ENCODE measurements at regions not wholly inside any gene's neighbourhood (a gene's known extent, or its start where the extent isn't known, plus 50 kb on each side); places are given as distances from the start of the nearest gene placed in this dataset.
A peak's percentile ranks its signal among the peaks of the same experiment; 100 is the strongest.

DNA sequence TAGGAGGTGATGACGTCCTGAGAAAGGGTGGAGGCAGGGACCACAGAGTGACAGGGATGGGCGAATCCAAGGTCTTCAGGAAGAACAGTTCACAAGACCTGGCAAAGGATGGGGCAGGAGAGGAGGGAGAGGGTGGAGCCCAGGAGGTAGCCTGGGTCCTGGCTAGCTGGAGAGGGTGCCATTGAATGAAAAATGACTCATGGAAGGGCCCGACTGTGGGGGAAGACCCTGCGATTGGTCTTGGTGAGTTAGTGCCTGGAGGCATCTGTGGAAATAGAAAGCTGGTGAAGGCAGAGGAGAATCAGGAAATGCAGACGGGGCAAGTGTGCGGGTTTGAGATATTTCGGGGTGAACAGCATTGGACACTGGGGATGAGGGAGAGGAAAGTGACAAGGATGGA is 60.3 kb upstream of the SLC45A1 start:
- Histone ChIP-seq H3K27me3 (ENCODE audit: control insufficient read depth, insufficient read depth, low read length) (no peaks in the 10 kb centered on the region), H3K4me3 (ENCODE audit: low read depth, low read length) (no peak overlapping the region), H3K36me3 (ENCODE audit: control insufficient read depth, insufficient read depth, low read length) (no peaks in the 10 kb centered on the region)
- peak; percentile 71 for DNase-seq (ENCODE audit: low read depth)
- TF ChIP-seq, protein P1, sequence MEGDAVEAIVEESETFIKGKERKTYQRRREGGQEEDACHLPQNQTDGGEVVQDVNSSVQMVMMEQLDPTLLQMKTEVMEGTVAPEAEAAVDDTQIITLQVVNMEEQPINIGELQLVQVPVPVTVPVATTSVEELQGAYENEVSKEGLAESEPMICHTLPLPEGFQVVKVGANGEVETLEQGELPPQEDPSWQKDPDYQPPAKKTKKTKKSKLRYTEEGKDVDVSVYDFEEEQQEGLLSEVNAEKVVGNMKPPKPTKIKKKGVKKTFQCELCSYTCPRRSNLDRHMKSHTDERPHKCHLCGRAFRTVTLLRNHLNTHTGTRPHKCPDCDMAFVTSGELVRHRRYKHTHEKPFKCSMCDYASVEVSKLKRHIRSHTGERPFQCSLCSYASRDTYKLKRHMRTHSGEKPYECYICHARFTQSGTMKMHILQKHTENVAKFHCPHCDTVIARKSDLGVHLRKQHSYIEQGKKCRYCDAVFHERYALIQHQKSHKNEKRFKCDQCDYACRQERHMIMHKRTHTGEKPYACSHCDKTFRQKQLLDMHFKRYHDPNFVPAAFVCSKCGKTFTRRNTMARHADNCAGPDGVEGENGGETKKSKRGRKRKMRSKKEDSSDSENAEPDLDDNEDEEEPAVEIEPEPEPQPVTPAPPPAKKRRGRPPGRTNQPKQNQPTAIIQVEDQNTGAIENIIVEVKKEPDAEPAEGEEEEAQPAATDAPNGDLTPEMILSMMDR (IDR thresholded peaks at IDR 0.05; ENCODE audit: insufficient read depth, low read length, severe bottlenecking): no peak
- no peak for FAIRE-seq

DNA sequence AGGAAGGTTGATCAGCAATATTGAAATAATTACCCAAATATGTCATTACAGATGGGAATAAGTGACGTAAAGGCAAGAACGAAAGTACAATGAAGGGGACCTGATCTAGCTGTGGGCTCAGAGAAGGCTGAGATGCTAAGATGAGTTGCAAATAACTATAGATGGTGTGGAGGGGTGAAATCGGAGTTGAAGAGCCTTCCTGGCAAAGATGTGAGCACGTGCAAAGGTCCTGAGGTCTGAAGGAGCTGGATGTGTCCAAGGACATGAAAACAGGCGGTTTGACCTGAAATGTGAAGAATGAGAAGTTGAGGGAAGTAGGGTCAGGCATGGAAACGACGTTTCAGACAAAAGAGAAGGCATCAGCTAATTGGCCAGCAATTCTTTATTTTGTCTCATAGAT is 61.6 kb upstream of the SLC45A1 start:
- TF ChIP-seq, protein P1 (IDR thresholded peaks at IDR 0.05; ENCODE audit: insufficient read depth, low read length, severe bottlenecking): no peak
- DNase-seq (ENCODE audit: low read depth) (no peak), FAIRE-seq (no peak)
- H3K4me3 ChIP-seq (ENCODE audit: low read depth, low read length): no peak overlapping the region
- no peaks in the 10 kb centered on the region for H3K27me3 ChIP-seq (ENCODE audit: control insufficient read depth, insufficient read depth, low read length)
- H3K36me3 ChIP-seq (ENCODE audit: control insufficient read depth, insufficient read depth, low read length): no peaks in the 10 kb centered on the region

DNA sequence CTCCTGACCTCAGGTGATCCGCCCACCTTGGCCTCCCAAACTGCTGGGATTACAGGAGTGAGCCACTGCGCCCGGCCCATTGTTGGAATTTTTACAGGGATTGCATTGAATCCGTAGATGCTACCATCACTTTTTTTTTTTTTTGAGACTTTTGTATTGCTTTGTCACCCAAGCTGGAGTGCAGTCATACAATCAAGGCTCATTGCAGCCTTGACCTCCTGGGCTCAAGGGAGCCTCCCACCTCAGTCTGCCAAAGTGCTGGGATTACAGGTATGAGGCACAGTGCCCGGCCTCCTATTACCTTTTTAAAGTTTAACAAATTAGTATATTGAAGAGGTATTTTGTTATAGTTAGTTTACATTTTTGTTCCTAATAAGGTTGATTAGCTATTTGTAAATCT is 62.2 kb upstream of the SLC45A1 start:
- no peak for DNase-seq (ENCODE audit: low read depth)
- TF ChIP-seq, protein P1 (IDR thresholded peaks at IDR 0.05; ENCODE audit: insufficient read depth, low read length, severe bottlenecking): no peak
- no peaks in the 10 kb centered on the region for H3K27me3 ChIP-seq (ENCODE audit: control insufficient read depth, insufficient read depth, low read length)
- FAIRE-seq: no peak
- H3K36me3 ChIP-seq (ENCODE audit: control insufficient read depth, insufficient read depth, low read length): no peaks in the 10 kb centered on the region
- H3K4me3 ChIP-seq (ENCODE audit: low read depth, low read length): no peak overlapping the region

DNA sequence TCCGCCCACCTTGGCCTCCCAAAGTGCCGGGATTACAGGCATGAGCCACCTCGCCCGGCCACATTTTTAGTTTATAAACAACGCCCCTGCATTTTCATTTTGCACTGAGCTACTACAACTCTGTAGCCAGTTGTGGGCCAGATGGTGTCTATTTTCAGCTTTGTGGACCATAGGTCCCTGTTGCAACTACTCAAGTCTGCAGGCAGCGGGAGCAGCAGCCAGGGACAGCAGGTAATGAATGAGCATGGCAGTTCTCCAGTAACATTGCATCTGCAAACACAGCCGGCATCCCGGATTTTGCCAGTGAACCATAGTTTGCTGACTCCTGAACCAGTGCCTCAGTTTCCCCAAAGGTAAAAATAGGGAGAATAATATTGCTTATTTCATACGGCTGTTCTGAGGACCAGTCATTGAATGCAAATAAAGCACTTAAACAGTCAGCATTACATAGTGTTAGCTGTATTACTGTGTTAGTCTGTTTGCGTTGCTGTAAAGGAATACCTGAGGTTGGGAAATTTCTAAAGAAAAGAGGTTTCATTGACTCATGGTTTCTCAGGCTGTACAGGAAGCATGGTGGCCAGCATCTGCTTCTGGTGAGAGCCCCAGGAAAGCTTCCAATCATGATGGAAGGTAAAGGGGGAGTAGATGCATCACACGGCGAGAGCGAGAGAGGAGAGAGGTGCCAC is 65.5 kb upstream of the SLC45A1 start:
- no peak for FAIRE-seq
- Histone ChIP-seq H3K27me3 (ENCODE audit: control insufficient read depth, insufficient read depth, low read length) (no peaks in the 10 kb centered on the region), H3K4me3 (ENCODE audit: low read depth, low read length) (no peak overlapping the region), H3K36me3 (ENCODE audit: control insufficient read depth, insufficient read depth, low read length) (no peaks in the 10 kb centered on the region)
- DNase-seq (ENCODE audit: low read depth): peak; percentile 69
- TF ChIP-seq, protein P1 (IDR thresholded peaks at IDR 0.05; ENCODE audit: insufficient read depth, low read length, severe bottlenecking): no peak

DNA sequence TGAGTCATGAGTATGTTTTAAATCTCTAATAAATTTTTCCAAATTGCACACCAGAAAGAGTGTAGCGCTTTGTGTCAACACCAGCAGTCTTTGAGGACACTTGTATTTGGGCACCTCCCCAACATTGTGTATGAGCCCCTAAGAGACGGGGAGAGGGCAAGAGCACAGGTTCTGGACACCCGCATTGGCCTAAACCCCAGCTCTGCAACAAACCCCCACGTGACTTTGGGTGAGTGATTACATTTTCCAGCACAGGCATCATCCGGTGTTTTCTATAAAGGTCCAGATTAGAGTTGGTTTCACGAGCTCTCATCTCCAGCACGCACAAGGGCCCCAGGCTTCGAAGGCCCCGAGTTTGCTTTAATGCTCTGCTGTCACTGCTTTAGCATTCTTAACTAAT is 66.3 kb upstream of the SLC45A1 start:
- no peaks in the 10 kb centered on the region for H3K27me3 ChIP-seq (ENCODE audit: control insufficient read depth, insufficient read depth, low read length)
- H3K36me3 ChIP-seq (ENCODE audit: control insufficient read depth, insufficient read depth, low read length): no peaks in the 10 kb centered on the region
- no peak for FAIRE-seq
- no peak overlapping the region for H3K4me3 ChIP-seq (ENCODE audit: low read depth, low read length)
- no peak for DNase-seq (ENCODE audit: low read depth)
- TF ChIP-seq, protein P1 (IDR thresholded peaks at IDR 0.05; ENCODE audit: insufficient read depth, low read length, severe bottlenecking): no peak

DNA sequence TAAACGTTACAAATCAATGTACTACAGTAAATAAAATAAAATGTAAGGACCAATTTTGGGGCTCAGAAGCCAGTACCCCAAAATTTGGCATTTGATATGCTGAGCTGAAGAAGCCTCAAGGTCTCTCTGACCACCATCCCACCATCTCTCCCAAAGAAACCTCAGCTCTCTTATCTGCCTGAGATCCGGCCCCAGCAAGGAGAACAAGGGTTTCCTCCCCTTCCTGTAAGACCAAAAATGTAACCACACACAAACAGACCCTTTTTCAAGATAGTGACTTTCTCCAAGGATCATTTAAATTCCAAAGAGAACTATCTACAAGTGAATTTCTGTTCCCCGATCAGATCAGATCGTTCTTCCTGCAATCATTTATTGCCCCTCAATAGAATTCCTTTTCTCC is 68.1 kb upstream of the SLC45A1 start:
- TF ChIP-seq, protein P1 (IDR thresholded peaks at IDR 0.05; ENCODE audit: insufficient read depth, low read length, severe bottlenecking): no peak
- no peak for FAIRE-seq
- no peak overlapping the region for H3K4me3 ChIP-seq (ENCODE audit: low read depth, low read length)
- H3K27me3 ChIP-seq (ENCODE audit: control insufficient read depth, insufficient read depth, low read length): no peaks in the 10 kb centered on the region
- no peak for DNase-seq (ENCODE audit: low read depth)
- H3K36me3 ChIP-seq (ENCODE audit: control insufficient read depth, insufficient read depth, low read length): no peaks in the 10 kb centered on the region

Measured in bronchial epithelial cell (primary cell).